OCI-LY1 (cell line): ENCODE measurements at regions not wholly inside any gene's neighbourhood (a gene's known extent, or its start where the extent isn't known, plus 50 kb on each side); places are given as distances from the start of the nearest gene placed in this dataset.

Source experiments
- CTCF ChIP-seq: fragments of 200-600 bp; sonication (generic), shearing (Covaris generic); IDR thresholded peaks from 2 replicates; pipeline ENCODE4 v1.5.1; 2017; ENCODE audit warnings: mild to moderate bottlenecking, antibody characterized with exemption, low read length, moderate library complexity, mixed read lengths
- EZH2 ChIP-seq: fragments of 200-600 bp; sonication (generic), shearing (Covaris generic); IDR thresholded peaks from 2 replicates; pipeline ENCODE4 v1.8.0; 2017; ENCODE audit warnings: borderline replicate concordance, mixed run types, mild to moderate bottlenecking, antibody characterized with exemption, low read length, moderate library complexity, mixed read lengths

- TF ChIP-seq CTCF: no peak
- no peak for TF ChIP-seq EZH2
Measured at GRCh38 chr14:51535443-51536044, 116.2 kb upstream of the FRMD6 start.
